IPS-NIHi11 (cell line): ENCODE measurements at regions not wholly inside any gene's neighbourhood (a gene's known extent, or its start where the extent isn't known, plus 50 kb on each side); places are given as distances from the start of the nearest gene placed in this dataset.

Source experiments
- DNase-seq: peaks from one replicate; pipeline ENCODE4 v3.0.0; 2012; ENCODE audit warnings: mixed read lengths, low spot score

GRCh38 chr18:45430041-45430440 lies 185.2 kb upstream of the SLC14A2 start:
- no peak for DNase-seq

- DNase-seq = no peak
These were observed 179.5 kb upstream of the SLC14A2 start for GRCh38 chr18:45435810-45436209.

- DNase-seq = no peak
These were observed 177.9 kb upstream of the SLC14A2 start for GRCh38 chr18:45437366-45437765.

- no peak for DNase-seq
These were observed 175.2 kb upstream of the SLC14A2 start for GRCh38 chr18:45439851-45440645.

GRCh38 chr18:45441110-45441847 lies 174.0 kb upstream of the SLC14A2 start:
- DNase-seq = peak; percentile 15

- DNase-seq = no peak
These were observed 171.2 kb upstream of the SLC14A2 start for GRCh38 chr18:45444040-45444439.

- DNase-seq = no peak
These were observed 167.7 kb upstream of the SLC14A2 start for GRCh38 chr18:45447355-45448265.

GRCh38 chr18:45448871-45449270 lies 166.4 kb upstream of the SLC14A2 start:
- DNase-seq = no peak

GRCh38 chr18:45449418-45450227 lies 165.7 kb upstream of the SLC14A2 start:
- no peak for DNase-seq

- no peak for DNase-seq
These were observed 158.9 kb upstream of the SLC14A2 start for GRCh38 chr18:45456090-45457021.

GRCh38 chr18:45458033-45458432 lies 157.2 kb upstream of the SLC14A2 start:
- DNase-seq = no peak

GRCh38 chr18:45462179-45462578 lies 153.1 kb upstream of the SLC14A2 start:
- DNase-seq = no peak

- no peak for DNase-seq
These were observed 151.8 kb upstream of the SLC14A2 start for GRCh38 chr18:45463451-45463850.

- no peak for DNase-seq
These were observed 150.7 kb upstream of the SLC14A2 start for GRCh38 chr18:45464619-45465018.

GRCh38 chr18:45467293-45467692 lies 148.0 kb upstream of the SLC14A2 start:
- DNase-seq = no peak

- DNase-seq = no peak
These were observed 147.3 kb upstream of the SLC14A2 start for GRCh38 chr18:45467945-45468344.

- no peak for DNase-seq
These were observed 136.4 kb upstream of the SLC14A2 start for GRCh38 chr18:45478889-45479288.

- DNase-seq = no peak
These were observed 134.9 kb upstream of the SLC14A2 start for GRCh38 chr18:45480219-45481015.

GRCh38 chr18:45481821-45482220 lies 133.5 kb upstream of the SLC14A2 start:
- DNase-seq = no peak

GRCh38 chr18:45482286-45482685 lies 133.0 kb upstream of the SLC14A2 start:
- DNase-seq = no peak
